HEK293 (cell line): ENCODE measurements at regions not wholly inside any gene's neighbourhood (a gene's known extent, or its start where the extent isn't known, plus 50 kb on each side); places are given as distances from the start of the nearest gene placed in this dataset.

Experiments
- CTCF ChIA-PET: fragments of 350-600 bp; formaldehyde crosslinking; extraction: SDS; loops from one replicate; lab custom pipeline; 2021; ENCODE audit warnings: antibody characterized with exemption; lab: Yijun Ruan, JAX
- POLR2A ChIA-PET: fragments of 300-600 bp; formaldehyde crosslinking; extraction: SDS; loops from one replicate; lab custom pipeline; 2020; ENCODE audit warnings: antibody characterized with exemption, inconsistent platforms; lab: Yijun Ruan, JAX
- H3K27ac ChIP-seq: fragments of 200-500 bp; sonication (Bioruptor generic); 2 replicates; pipeline ENCODE4 v1.5.1; 2014; ENCODE audit warnings: low read depth, low read length, control low read depth, inconsistent platforms; ENCODE audit errors: extremely low read depth
- H3K36me3 ChIP-seq, 2 experiments: fragments of 200-500 bp in 1 of 2; sonication (Bioruptor generic) in 1 of 2; 1 replicate in 1 of 2; 2 replicates in 1 of 2; pipeline ENCODE4 v1.5.1; 2014 to 2017; ENCODE audit warnings: inconsistent platforms in 2 of 2, low read length in 2 of 2; ENCODE audit not compliant: control insufficient read depth in 2 of 2, insufficient read depth in 1 of 2
- H3K4me1 ChIP-seq: fragments of 200-500 bp; sonication (Bioruptor generic); 2 replicates; pipeline ENCODE4 v1.5.1; 2014; ENCODE audit warnings: mild to moderate bottlenecking, low read length, inconsistent platforms; ENCODE audit not compliant: control insufficient read depth, insufficient read depth
- H3K4me3 ChIP-seq: 2 replicates; pipeline ENCODE4 v1.5.1; 2011; ENCODE audit warnings: low read depth, mild to moderate bottlenecking, control low read depth, low read length, moderate library complexity
- H3K9me3 ChIP-seq: fragments of 200-500 bp; sonication (Bioruptor generic); 2 replicates; pipeline ENCODE4 v1.5.1; 2014; ENCODE audit warnings: low read depth, low read length, inconsistent platforms; ENCODE audit not compliant: control insufficient read depth, insufficient read depth
- FEZF1 ChIP-seq: fragments of 450-650 bp; formaldehyde crosslinking; IDR thresholded peaks from 2 replicates; pipeline ENCODE4 v1.5.1; 2016; ENCODE audit warnings: missing biosample characterization, missing genetic modification characterization
- GFI1B ChIP-seq: fragments of 450-650 bp; formaldehyde crosslinking; IDR thresholded peaks from 2 replicates; pipeline ENCODE4 v1.5.1; 2016; ENCODE audit warnings: missing biosample characterization, missing genetic modification characterization
- MZF1 ChIP-seq: fragments of 450-650 bp; formaldehyde crosslinking; IDR thresholded peaks from 2 replicates; pipeline ENCODE4 v1.5.1; 2017; ENCODE audit warnings: missing biosample characterization, missing genetic modification characterization, borderline replicate concordance
- RBAK ChIP-seq: fragments of 450-650 bp; formaldehyde crosslinking; IDR thresholded peaks from 2 replicates; pipeline ENCODE4 v1.5.1; 2016; ENCODE audit warnings: missing biosample characterization, missing genetic modification characterization
- SP3 ChIP-seq: fragments of 450-650 bp; formaldehyde crosslinking; IDR thresholded peaks from 2 replicates; pipeline ENCODE4 v1.5.1; 2016; ENCODE audit warnings: missing biosample characterization, missing genetic modification characterization
- ZBTB48 ChIP-seq: fragments of 450-650 bp; formaldehyde crosslinking; IDR thresholded peaks from 2 replicates; pipeline ENCODE4 v1.5.1; 2016; ENCODE audit warnings: missing biosample characterization, missing genetic modification characterization
- ZNF157 ChIP-seq: fragments of 450-650 bp; formaldehyde crosslinking; IDR thresholded peaks from 2 replicates; pipeline ENCODE4 v1.5.1; 2016; ENCODE audit warnings: missing biosample characterization, missing genetic modification characterization
- ZNF214 ChIP-seq: fragments of 450-650 bp; formaldehyde crosslinking; IDR thresholded peaks from 2 replicates; pipeline ENCODE4 v1.5.1; 2017; ENCODE audit warnings: missing biosample characterization, mild to moderate bottlenecking, missing genetic modification characterization, borderline replicate concordance
- ZNF302 ChIP-seq: fragments of 450-650 bp; formaldehyde crosslinking; IDR thresholded peaks from 2 replicates; pipeline ENCODE4 v1.5.1; 2016; ENCODE audit warnings: missing biosample characterization, missing genetic modification characterization, low read depth
- ZNF311 ChIP-seq: fragments of 450-650 bp; formaldehyde crosslinking; IDR thresholded peaks from 2 replicates; pipeline ENCODE4 v1.5.1; 2017; ENCODE audit warnings: missing biosample characterization, missing genetic modification characterization, borderline replicate concordance
- ZNF341 ChIP-seq: fragments of 450-650 bp; formaldehyde crosslinking; IDR thresholded peaks from 2 replicates; pipeline ENCODE4; 2016; ENCODE audit warnings: low read depth, missing biosample characterization, missing genetic modification characterization
- ZNF354C ChIP-seq: fragments of 450-650 bp; formaldehyde crosslinking; IDR thresholded peaks from 2 replicates; pipeline ENCODE4 v1.5.1; 2016; ENCODE audit warnings: missing biosample characterization, missing genetic modification characterization, low read depth, borderline replicate concordance
- ZNF558 ChIP-seq: fragments of 450-650 bp; formaldehyde crosslinking; IDR thresholded peaks from 2 replicates; pipeline ENCODE4 v1.5.1; 2016; ENCODE audit warnings: missing biosample characterization, missing genetic modification characterization
- ZNF560 ChIP-seq: fragments of 450-650 bp; formaldehyde crosslinking; IDR thresholded peaks from 2 replicates; pipeline ENCODE4 v1.5.1; 2017; ENCODE audit warnings: missing biosample characterization, missing genetic modification characterization, borderline replicate concordance
- ZNF626 ChIP-seq: fragments of 450-650 bp; sonication (Bioruptor Pico); formaldehyde crosslinking; IDR thresholded peaks from 2 replicates; pipeline ENCODE4 v1.5.1; 2018; ENCODE audit warnings: missing biosample characterization, missing genetic modification characterization, inconsistent platforms
- ZNF660 ChIP-seq: fragments of 450-650 bp; IDR thresholded peaks from 2 replicates; pipeline ENCODE4 v1.5.1; 2018; ENCODE audit warnings: missing biosample characterization, mild to moderate bottlenecking, missing genetic modification characterization
- ZNF701 ChIP-seq: fragments of 450-650 bp; formaldehyde crosslinking; IDR thresholded peaks from 2 replicates; pipeline ENCODE4 v1.5.1; 2016; ENCODE audit warnings: missing biosample characterization, missing genetic modification characterization
- ZSCAN16 ChIP-seq: fragments of 450-650 bp; formaldehyde crosslinking; IDR thresholded peaks from 2 replicates; pipeline ENCODE4 v1.5.1; 2016; ENCODE audit warnings: missing biosample characterization, missing genetic modification characterization
- ZSCAN23 ChIP-seq: fragments of 450-650 bp; formaldehyde crosslinking; IDR thresholded peaks from 2 replicates; pipeline ENCODE4 v1.5.1; 2016; ENCODE audit warnings: missing biosample characterization, missing genetic modification characterization
- ZXDB ChIP-seq: fragments of 450-650 bp; formaldehyde crosslinking; IDR thresholded peaks from 2 replicates; pipeline ENCODE4 v1.5.1; 2016; ENCODE audit warnings: missing biosample characterization, missing genetic modification characterization
- TF ChIP-seq, protein P1 (sequence below): fragments of 450-650 bp; formaldehyde crosslinking; conservative IDR thresholded peaks from 2 replicates; pipeline ENCODE4 v1.5.1; 2016; ENCODE audit warnings: low read depth, missing biosample characterization, missing genetic modification characterization
- TF ChIP-seq, protein P2 (sequence below): fragments of 450-650 bp; formaldehyde crosslinking; IDR thresholded peaks from 2 replicates; pipeline ENCODE4 v1.5.1; 2016; ENCODE audit warnings: missing biosample characterization, missing genetic modification characterization
- TF ChIP-seq, protein P3 (sequence below): fragments of 450-650 bp; formaldehyde crosslinking; conservative IDR thresholded peaks from 2 replicates; pipeline ENCODE4 v1.5.1; 2016; ENCODE audit warnings: low read depth, missing biosample characterization, missing genetic modification characterization

DNA sequence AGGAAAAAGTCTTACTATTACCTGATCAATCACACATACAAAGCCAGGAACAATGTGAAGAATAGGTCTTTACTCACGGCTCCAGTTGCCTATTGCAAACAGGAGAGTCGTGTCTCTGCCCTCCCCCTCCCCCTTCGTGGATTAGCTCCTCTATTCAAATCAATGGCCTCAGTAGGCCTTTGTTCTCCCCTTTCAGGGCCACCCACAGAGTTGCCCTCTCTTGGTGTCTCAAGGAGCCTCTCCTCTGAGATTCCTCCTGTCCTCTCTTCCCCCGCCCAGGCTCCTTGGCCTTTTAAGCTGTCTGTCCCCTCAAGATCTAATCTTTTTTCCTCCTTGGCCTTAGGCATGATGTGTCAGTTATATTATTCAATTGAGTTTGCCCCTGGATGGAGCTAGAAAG is 107.2 kb upstream of the NALF2 start:
- ChIA-PET POLR2A (no interaction called here), CTCF (interaction anchor here (0.7 to 1.7 kb wide), 3 partner anchors 10 to 737 kb away, joined by 3 to 10 read pairs (median 3); partner anchors contain the start of gene IGBP1)
- no peak overlapping the region for H3K27ac ChIP-seq
- no peaks in the 10 kb centered on the region for H3K36me3 ChIP-seq
- TF ChIP-seq, protein P1, sequence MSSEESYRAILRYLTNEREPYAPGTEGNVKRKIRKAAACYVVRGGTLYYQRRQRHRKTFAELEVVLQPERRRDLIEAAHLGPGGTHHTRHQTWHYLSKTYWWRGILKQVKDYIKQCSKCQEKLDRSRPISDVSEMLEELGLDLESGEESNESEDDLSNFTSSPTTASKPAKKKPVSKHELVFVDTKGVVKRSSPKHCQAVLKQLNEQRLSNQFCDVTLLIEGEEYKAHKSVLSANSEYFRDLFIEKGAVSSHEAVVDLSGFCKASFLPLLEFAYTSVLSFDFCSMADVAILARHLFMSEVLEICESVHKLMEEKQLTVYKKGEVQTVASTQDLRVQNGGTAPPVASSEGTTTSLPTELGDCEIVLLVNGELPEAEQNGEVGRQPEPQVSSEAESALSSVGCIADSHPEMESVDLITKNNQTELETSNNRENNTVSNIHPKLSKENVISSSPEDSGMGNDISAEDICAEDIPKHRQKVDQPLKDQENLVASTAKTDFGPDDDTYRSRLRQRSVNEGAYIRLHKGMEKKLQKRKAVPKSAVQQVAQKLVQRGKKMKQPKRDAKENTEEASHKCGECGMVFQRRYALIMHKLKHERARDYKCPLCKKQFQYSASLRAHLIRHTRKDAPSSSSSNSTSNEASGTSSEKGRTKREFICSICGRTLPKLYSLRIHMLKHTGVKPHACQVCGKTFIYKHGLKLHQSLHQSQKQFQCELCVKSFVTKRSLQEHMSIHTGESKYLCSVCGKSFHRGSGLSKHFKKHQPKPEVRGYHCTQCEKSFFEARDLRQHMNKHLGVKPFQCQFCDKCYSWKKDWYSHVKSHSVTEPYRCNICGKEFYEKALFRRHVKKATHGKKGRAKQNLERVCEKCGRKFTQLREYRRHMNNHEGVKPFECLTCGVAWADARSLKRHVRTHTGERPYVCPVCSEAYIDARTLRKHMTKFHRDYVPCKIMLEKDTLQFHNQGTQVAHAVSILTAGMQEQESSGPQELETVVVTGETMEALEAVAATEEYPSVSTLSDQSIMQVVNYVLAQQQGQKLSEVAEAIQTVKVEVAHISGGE (tag by site-specific recombination) = no peak
- no peak for TF ChIP-seq ZNF214
- no peak for TF ChIP-seq ZXDB (tag by site-specific recombination)
- no peak for TF ChIP-seq ZNF302 (tag by site-specific recombination)
- TF ChIP-seq GFI1B (tag by site-specific recombination) = no peak
- TF ChIP-seq ZNF560 (tag by site-specific recombination) = no peak
- no peak for TF ChIP-seq ZNF354C
- no peak for TF ChIP-seq ZBTB48 (tag by site-specific recombination)
- no peaks in the 10 kb centered on the region for H3K4me1 ChIP-seq
- no peak overlapping the region for H3K4me3 ChIP-seq
- no peaks in the 10 kb centered on the region for H3K9me3 ChIP-seq

DNA sequence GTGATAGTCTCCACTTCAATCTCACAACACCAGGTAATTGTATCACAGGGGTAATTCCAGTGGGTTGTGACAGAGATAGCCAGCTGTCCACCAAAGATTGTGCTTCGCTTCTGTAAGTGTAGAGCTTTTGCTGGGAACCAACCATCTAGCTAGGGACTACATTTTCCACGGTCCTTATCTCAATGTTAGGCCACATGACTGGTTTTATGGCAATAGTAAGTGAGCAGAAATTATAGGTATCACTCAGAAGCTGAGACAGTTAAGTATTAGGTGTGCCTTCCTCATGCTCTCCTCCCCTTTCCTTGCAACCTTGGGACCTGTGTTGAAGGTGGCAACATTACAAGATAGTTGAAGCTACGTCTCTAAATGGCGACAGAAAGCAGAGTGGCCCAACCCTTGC is 108.8 kb upstream of the NALF2 start:
- CTCF ChIA-PET = interaction anchor here (0.7 to 1.4 kb wide), 4 partner anchors 7 to 661 kb away, joined by 3 to 5 read pairs (median 3); partner anchors contain the start of gene EFNB1
- POLR2A ChIA-PET = no interaction called here
- no peaks in the 10 kb centered on the region for H3K4me1 ChIP-seq
- H3K27ac ChIP-seq = no peak overlapping the region
- no peak overlapping the region for H3K4me3 ChIP-seq
- no peaks in the 10 kb centered on the region for H3K36me3 ChIP-seq
- no peaks in the 10 kb centered on the region for H3K9me3 ChIP-seq
- no peak for TF ChIP-seq RBAK (tag by site-specific recombination)
- no peak for TF ChIP-seq ZSCAN23 (tag by site-specific recombination)
- no peak for TF ChIP-seq ZSCAN16 (tag by site-specific recombination)
- TF ChIP-seq ZNF558 (tag by site-specific recombination) = no peak
- TF ChIP-seq FEZF1 = no peak
- TF ChIP-seq ZNF626 (tag by site-specific recombination) = no peak
- no peak for TF ChIP-seq ZNF701 (tag by site-specific recombination)
- no peak for TF ChIP-seq ZNF311 (tag by site-specific recombination)
- no peak for TF ChIP-seq ZNF341 (tag by site-specific recombination)
- no peak for TF ChIP-seq ZNF157 (tag by site-specific recombination)
- TF ChIP-seq SP3 = no peak
- no peak for TF ChIP-seq ZNF660 (tag by site-specific recombination)
- TF ChIP-seq, protein P2, sequence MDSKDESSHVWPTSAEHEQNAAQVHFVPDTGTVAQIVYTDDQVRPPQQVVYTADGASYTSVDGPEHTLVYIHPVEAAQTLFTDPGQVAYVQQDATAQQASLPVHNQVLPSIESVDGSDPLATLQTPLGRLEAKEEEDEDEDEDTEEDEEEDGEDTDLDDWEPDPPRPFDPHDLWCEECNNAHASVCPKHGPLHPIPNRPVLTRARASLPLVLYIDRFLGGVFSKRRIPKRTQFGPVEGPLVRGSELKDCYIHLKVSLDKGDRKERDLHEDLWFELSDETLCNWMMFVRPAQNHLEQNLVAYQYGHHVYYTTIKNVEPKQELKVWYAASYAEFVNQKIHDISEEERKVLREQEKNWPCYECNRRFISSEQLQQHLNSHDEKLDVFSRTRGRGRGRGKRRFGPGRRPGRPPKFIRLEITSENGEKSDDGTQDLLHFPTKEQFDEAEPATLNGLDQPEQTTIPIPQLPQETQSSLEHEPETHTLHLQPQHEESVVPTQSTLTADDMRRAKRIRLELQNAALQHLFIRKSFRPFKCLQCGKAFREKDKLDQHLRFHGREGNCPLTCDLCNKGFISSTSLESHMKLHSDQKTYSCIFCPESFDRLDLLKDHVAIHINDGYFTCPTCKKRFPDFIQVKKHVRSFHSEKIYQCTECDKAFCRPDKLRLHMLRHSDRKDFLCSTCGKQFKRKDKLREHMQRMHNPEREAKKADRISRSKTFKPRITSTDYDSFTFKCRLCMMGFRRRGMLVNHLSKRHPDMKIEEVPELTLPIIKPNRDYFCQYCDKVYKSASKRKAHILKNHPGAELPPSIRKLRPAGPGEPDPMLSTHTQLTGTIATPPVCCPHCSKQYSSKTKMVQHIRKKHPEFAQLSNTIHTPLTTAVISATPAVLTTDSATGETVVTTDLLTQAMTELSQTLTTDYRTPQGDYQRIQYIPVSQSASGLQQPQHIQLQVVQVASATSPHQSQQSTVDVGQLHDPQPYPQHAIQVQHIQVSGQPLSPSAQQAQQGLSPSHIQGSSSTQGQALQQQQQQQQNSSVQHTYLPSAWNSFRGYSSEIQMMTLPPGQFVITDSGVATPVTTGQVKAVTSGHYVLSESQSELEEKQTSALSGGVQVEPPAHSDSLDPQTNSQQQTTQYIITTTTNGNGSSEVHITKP = no peak
- no peak for TF ChIP-seq MZF1 (tag by site-specific recombination)
- TF ChIP-seq, protein P3, sequence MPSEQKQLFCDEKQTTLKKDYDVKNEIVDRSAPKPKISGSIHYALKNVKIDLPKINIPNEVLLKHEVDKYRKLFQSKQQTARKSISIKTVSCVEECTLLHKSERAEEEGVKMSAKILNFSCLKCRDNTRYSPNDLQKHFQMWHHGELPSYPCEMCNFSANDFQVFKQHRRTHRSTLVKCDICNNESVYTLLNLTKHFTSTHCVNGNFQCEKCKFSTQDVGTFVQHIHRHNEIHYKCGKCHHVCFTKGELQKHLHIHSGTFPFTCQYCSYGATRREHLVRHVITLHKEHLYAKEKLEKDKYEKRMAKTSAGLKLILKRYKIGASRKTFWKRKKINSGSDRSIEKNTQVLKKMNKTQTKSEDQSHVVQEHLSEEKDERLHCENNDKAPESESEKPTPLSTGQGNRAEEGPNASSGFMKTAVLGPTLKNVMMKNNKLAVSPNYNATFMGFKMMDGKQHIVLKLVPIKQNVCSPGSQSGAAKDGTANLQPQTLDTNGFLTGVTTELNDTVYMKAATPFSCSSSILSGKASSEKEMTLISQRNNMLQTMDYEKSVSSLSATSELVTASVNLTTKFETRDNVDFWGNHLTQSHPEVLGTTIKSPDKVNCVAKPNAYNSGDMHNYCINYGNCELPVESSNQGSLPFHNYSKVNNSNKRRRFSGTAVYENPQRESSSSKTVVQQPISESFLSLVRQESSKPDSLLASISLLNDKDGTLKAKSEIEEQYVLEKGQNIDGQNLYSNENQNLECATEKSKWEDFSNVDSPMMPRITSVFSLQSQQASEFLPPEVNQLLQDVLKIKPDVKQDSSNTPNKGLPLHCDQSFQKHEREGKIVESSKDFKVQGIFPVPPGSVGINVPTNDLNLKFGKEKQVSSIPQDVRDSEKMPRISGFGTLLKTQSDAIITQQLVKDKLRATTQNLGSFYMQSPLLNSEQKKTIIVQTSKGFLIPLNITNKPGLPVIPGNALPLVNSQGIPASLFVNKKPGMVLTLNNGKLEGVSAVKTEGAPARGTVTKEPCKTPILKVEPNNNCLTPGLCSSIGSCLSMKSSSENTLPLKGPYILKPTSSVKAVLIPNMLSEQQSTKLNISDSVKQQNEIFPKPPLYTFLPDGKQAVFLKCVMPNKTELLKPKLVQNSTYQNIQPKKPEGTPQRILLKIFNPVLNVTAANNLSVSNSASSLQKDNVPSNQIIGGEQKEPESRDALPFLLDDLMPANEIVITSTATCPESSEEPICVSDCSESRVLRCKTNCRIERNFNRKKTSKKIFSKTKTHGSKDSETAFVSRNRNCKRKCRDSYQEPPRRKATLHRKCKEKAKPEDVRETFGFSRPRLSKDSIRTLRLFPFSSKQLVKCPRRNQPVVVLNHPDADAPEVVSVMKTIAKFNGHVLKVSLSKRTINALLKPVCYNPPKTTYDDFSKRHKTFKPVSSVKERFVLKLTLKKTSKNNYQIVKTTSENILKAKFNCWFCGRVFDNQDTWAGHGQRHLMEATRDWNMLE (tag by site-specific recombination) = no peak
